ENCODE measurements at regions not wholly inside any gene's neighbourhood (a gene's known extent, or its start where the extent isn't known, plus 50 kb on each side); places are given as distances from the start of the nearest gene placed in this dataset.

GRCh38 chr12:75767957-75768356 is 256.5 kb upstream of the KRR1 start:
- H4K5ac ChIP-seq (ENCODE audit: low read depth, low read length): no peak overlapping the region
- no peaks in the 10 kb centered on the region for H3K36me3 ChIP-seq (ENCODE audit: control insufficient read depth, insufficient read depth, low read length)
- H3K18ac ChIP-seq (ENCODE audit: low read depth, low read length): no peak overlapping the region
- H3K9me3 ChIP-seq (ENCODE audit: control insufficient read depth, insufficient read depth, low read length): no peaks in the 10 kb centered on the region
- no peak overlapping the region for H3K27ac ChIP-seq (ENCODE audit: insufficient read depth, low read length)
- TF ChIP-seq POLR2A (IDR thresholded peaks at IDR 0.05; ENCODE audit: low read depth, low read length) (no peak), RAD21 (IDR thresholded peaks at IDR 0.05; ENCODE audit: low read length) (no peak), CTCF (conservative IDR thresholded peaks at IDR 0.05; ENCODE audit: low read depth, low read length) (no peak), USF2 (IDR thresholded peaks at IDR 0.05; ENCODE audit: low read depth, low read length) (no peak), RCOR1 (IDR thresholded peaks at IDR 0.05; ENCODE audit: insufficient replicate concordance, low read length) (no peak), BHLHE40 (IDR thresholded peaks at IDR 0.05; ENCODE audit: low read depth, low read length) (no peak), FOS (IDR thresholded peaks at IDR 0.05; ENCODE audit: low read depth, low read length) (no peak), MAZ (IDR thresholded peaks at IDR 0.05; ENCODE audit: borderline replicate concordance, low read depth, low read length) (no peak), NFE2L2 (IDR thresholded peaks at IDR 0.05; ENCODE audit: low read depth, low read length) (no peak), SMC3 (IDR thresholded peaks at IDR 0.05; ENCODE audit: low read depth, low read length) (no peak), CEBPB (IDR thresholded peaks at IDR 0.05; ENCODE audit: low read depth, low read length) (no peak), MXI1 (IDR thresholded peaks at IDR 0.05; ENCODE audit: borderline replicate concordance, low read depth, low read length) (no peak), RFX5 (IDR thresholded peaks at IDR 0.05; ENCODE audit: low read depth, low read length) (no peak), MAFK (IDR thresholded peaks at IDR 0.05; ENCODE audit: low read depth, low read length) (no peak), CHD1 (IDR thresholded peaks at IDR 0.05; ENCODE audit: low read depth, low read length) (no peak)
- TF ChIP-seq, protein P1, sequence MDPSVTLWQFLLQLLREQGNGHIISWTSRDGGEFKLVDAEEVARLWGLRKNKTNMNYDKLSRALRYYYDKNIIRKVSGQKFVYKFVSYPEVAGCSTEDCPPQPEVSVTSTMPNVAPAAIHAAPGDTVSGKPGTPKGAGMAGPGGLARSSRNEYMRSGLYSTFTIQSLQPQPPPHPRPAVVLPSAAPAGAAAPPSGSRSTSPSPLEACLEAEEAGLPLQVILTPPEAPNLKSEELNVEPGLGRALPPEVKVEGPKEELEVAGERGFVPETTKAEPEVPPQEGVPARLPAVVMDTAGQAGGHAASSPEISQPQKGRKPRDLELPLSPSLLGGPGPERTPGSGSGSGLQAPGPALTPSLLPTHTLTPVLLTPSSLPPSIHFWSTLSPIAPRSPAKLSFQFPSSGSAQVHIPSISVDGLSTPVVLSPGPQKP (IDR thresholded peaks at IDR 0.05; ENCODE audit: borderline replicate concordance, low read depth, low read length): no peak
- no peak overlapping the region for H2AK9ac ChIP-seq (replicated peaks; ENCODE audit: low read depth, low read length, poor library complexity)
- WGBS, 2 experiments (ENCODE audit: extremely low coverage in 2 of 2, insufficient read length in 1 of 2): no CpG with 5 or more reads among the region's 2 CpGs
- peak overlapping the region; percentile 51; the same call in 1 of the 2 replicates for H2AK5ac ChIP-seq (ENCODE audit: low read depth, low read length)
- ATAC-seq (ENCODE audit: low read depth) (no peak), DNase-seq (no peak)
- no peak overlapping the region for H2BK120ac ChIP-seq (ENCODE audit: low read depth, low read length)
- POLR2A ChIA-PET (ENCODE audit: unreplicated experiment): no interaction called here
- H3K23ac ChIP-seq (ENCODE audit: low read depth, low read length): no peak overlapping the region
- H4K20me1 ChIP-seq (ENCODE audit: insufficient read depth, low read length): no peaks in the 10 kb centered on the region
- no peak overlapping the region for H2AFZ ChIP-seq (replicated peaks; ENCODE audit: low read length, poor library complexity)
- H3K14ac ChIP-seq (replicated peaks; ENCODE audit: low read depth, low read length): no peak overlapping the region
- no peak overlapping the region for H4K91ac ChIP-seq (ENCODE audit: insufficient read depth, low read depth, low read length)
- no peaks in the 10 kb centered on the region for H3K27me3 ChIP-seq (ENCODE audit: control insufficient read depth, insufficient read depth, low read length)
- no peak overlapping the region for H2BK20ac ChIP-seq (ENCODE audit: low read depth, low read length)
- H2BK15ac ChIP-seq (ENCODE audit: low read depth, low read length): 0 out of 3 replicates have a peak overlapping the region, but pooled peaks have one; percentile 63
- dilution Hi-C loops (cut with HindIII; ENCODE audit: low sequenced_read_pairs, unreplicated experiment): no loop called here
- no peaks in the 10 kb centered on the region for H3K9me1 ChIP-seq (ENCODE audit: insufficient read depth, low read length)
- H3K4me1 ChIP-seq (ENCODE audit: control insufficient read depth, insufficient read depth, low read length): peaks cover 2% of the 10 kb centered on the region; the same call in 1 of the 2 replicates
- H3K4me3 ChIP-seq (ENCODE audit: insufficient read depth, low read depth, low read length): no peak overlapping the region
- no peaks in the 10 kb centered on the region for H3K79me1 ChIP-seq (ENCODE audit: low read depth in 1 of 2, low read length in 2 of 2)
- CTCF ChIA-PET: no interaction called here
- no peak overlapping the region for H3K4me2 ChIP-seq (ENCODE audit: low read depth, low read length)
- intact Hi-C loops (cut with micrococcal nuclease): loop anchor here (5.0 kb wide), 1 partner anchor 206 kb away; no protein-coding TSS in a partner anchor
- no peak overlapping the region for H2BK5ac ChIP-seq (ENCODE audit: low read depth, low read length, poor library complexity, severe bottlenecking)
- no peak overlapping the region for H3K4ac ChIP-seq (ENCODE audit: low read depth, low read length)
- in situ Hi-C loops (cut with MboI; ENCODE audit: low sequenced_read_pairs): no loop called here
- no peak overlapping the region for H3K9ac ChIP-seq (ENCODE audit: low read depth, low read length)
- no peak overlapping the region for H4K8ac ChIP-seq (ENCODE audit: low read depth in 2 of 2, low read length in 2 of 2)
- H3K56ac ChIP-seq (ENCODE audit: extremely low read depth, insufficient read depth, low read length): no peak overlapping the region
- BruUV-seq (replicated peaks): no TSS peak
